AG10803 (cell line): ENCODE measurements at regions not wholly inside any gene's neighbourhood (a gene's known extent, or its start where the extent isn't known, plus 50 kb on each side); places are given as distances from the start of the nearest gene placed in this dataset.

Experiments used
- DNase-seq: peaks from one replicate; pipeline ENCODE4 v3.0.0; 2010; ENCODE audit warnings: low read depth
- H3K4me3 ChIP-seq: 2 replicates; pipeline ENCODE4 v1.5.1; 2011; ENCODE audit warnings: mild to moderate bottlenecking, low read length, control low read depth
- TF ChIP-seq, protein P1 (sequence below): conservative IDR thresholded peaks from 2 replicates; pipeline ENCODE4 v1.5.1; 2011; ENCODE audit warnings: mild to moderate bottlenecking, low read length, control low read depth, inconsistent platforms

- TF ChIP-seq, protein P1, sequence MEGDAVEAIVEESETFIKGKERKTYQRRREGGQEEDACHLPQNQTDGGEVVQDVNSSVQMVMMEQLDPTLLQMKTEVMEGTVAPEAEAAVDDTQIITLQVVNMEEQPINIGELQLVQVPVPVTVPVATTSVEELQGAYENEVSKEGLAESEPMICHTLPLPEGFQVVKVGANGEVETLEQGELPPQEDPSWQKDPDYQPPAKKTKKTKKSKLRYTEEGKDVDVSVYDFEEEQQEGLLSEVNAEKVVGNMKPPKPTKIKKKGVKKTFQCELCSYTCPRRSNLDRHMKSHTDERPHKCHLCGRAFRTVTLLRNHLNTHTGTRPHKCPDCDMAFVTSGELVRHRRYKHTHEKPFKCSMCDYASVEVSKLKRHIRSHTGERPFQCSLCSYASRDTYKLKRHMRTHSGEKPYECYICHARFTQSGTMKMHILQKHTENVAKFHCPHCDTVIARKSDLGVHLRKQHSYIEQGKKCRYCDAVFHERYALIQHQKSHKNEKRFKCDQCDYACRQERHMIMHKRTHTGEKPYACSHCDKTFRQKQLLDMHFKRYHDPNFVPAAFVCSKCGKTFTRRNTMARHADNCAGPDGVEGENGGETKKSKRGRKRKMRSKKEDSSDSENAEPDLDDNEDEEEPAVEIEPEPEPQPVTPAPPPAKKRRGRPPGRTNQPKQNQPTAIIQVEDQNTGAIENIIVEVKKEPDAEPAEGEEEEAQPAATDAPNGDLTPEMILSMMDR, result no peak
- no peak overlapping the region for H3K4me3 ChIP-seq
- DNase-seq, result no peak
Measured at GRCh38 chr3:106729481-106729880, 647.8 kb upstream of the CCDC54 start.

DNA sequence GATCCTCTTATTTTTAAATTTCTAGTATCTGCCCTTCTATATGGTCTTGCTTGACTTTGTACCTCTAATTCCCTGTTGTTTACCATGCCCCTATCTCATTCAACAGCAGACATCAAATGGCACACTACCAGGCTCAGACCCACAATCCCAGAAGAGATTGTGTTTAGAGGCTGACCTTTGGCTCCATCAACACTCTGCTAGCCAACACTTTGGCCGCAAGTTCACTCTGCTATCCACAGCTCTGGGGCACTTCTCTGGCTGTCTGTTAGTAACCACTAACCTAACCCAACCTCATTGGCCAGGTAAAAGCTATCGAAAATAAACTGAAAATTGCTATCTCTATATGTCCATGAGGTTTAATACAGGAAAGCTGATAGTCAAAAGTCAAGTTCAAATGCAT, 646.0 kb upstream of the CCDC54 start:
- DNase-seq, result no peak
- TF ChIP-seq, protein P1, result no peak
- H3K4me3 ChIP-seq, result no peak overlapping the region

DNA sequence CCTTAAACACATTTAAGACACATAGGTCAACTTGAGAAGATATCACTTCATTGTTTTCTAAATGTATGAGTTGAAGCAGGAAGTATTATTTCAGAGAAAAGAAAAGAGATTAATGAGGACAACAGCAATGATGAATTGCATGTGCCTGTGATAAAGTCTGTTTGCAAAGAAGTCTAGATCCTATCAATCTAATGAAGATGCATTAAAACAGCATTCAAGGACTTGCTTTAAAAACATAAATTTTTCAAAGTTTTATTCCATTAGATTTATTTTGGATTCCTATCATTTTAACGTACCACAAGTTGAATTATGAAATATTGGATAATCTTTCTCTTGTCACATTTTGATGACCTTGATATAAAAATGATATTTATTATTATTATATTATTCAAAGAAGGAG, 642.5 kb upstream of the CCDC54 start:
- H3K4me3 ChIP-seq, result no peak overlapping the region
- TF ChIP-seq, protein P1, result no peak
- no peak for DNase-seq

DNA sequence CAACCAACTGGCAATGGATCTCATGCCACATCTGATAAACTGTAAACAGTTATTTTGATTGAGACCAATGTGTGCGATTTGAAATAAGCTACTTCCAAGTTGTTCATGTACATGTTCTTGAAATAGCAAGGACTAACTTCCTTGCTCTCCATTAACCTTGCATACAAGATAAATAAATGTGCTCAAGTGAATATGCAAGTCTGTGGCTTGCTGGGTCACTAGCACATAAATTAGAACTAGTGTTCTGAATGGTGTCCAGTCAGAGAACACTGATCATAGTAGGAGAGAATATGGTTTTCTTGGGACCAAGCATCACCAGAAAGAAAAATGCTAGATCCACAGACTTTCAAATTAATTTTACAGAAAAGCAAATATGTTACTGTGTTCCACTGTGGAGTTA, 640.0 kb upstream of the CCDC54 start:
- no peak overlapping the region for H3K4me3 ChIP-seq
- TF ChIP-seq, protein P1, result no peak
- no peak for DNase-seq

- peak; percentile 43 for DNase-seq
- TF ChIP-seq, protein P1, result no peak
- H3K4me3 ChIP-seq, result no peak overlapping the region
Measured at GRCh38 chr3:106740116-106740515, 637.1 kb upstream of the CCDC54 start.

DNA sequence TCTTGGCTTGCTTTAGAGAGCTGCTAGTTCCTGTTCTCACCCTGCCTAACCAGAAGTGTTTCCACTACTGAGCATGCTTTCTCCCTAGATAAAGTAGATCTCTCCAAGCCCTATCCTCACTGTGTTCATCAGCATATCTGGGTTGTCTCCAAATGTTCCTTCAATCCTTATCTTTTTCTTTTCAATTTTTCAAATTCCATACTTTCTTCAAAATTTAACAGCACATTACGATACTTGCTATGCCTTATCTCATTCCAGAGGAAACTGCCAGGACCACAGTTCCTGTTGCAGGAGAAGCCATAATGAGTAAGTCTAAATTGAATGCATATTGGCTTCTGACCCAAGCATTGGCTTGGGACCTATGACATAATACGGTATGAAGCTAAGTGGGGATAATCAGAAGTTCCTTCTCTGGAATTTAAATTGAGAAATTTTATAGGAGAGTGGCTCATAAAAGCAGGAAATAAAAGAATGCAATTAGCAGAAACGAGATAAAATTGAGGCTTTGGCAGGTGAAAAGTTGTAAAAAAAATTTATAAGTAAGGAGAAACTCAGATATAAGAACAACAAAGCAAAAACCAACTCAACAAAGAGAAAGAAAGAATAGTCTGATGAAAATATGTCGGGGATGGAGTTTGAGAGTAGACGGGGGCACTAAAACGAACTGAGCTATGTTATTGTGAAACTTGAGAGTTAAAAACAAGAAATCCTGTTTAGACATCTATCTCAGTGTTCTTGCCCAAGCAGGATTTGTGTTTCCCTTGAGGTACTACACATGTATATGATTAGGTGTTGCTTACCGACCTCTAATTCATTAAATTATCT, 631.7 kb upstream of the CCDC54 start:
- H3K4me3 ChIP-seq, result no peak overlapping the region
- TF ChIP-seq, protein P1, result no peak
- peak; percentile 88 for DNase-seq

- no peak overlapping the region for H3K4me3 ChIP-seq
- DNase-seq, result no peak
- TF ChIP-seq, protein P1, result no peak
Measured at GRCh38 chr3:106746286-106746685, 631.0 kb upstream of the CCDC54 start.
